GM18502 (cell line): ENCODE measurements at regions not wholly inside any gene's neighbourhood (a gene's known extent, or its start where the extent isn't known, plus 50 kb on each side); places are given as distances from the start of the nearest gene placed in this dataset.

Source experiments
- ATAC-seq: cut with Tn5 transposase; IDR thresholded peaks from one replicate; pipeline ENCODE4 v1.9.1; 2021; ENCODE audit warnings: mild to moderate bottlenecking; ENCODE audit not compliant: unreplicated experiment, poor library complexity

DNA sequence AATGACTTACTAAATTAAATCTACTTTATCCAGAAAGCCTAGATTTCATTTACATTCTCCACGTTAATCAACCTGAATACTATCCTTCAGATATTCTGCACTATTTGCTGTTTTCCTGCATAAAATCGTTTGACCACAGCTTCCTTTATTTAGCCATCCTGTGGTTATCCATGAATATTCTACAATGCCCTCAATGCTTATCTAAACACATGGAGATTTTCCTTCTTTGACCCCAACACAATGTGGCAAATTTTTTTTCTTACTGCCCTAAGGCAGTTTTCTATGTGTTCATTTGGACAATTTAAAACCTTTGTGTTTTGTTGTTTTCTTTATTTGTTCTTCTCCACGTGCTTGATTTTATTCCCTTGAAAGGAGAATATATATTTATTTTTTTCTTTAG lies 495.5 kb upstream of the ROBO1 start:
- no peak for ATAC-seq

DNA sequence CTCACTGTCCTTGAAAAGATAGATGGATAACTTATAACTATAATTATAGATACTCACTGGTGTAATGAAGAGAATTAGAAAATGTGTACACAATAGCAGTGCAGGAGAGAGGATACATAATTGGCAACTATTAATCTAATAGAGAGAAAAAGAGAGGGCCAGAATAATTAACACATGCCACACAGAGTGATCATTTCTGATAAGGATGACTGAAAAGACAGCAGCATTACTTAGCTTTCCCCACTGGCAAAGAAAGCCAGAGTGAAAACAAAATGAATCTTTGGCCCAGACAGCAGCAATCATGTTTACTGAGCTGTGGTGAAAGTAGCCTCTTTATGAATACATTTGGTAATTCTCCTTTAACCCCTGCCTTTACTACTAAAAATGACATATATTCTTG lies 493.3 kb upstream of the ROBO1 start:
- ATAC-seq, result no peak

DNA sequence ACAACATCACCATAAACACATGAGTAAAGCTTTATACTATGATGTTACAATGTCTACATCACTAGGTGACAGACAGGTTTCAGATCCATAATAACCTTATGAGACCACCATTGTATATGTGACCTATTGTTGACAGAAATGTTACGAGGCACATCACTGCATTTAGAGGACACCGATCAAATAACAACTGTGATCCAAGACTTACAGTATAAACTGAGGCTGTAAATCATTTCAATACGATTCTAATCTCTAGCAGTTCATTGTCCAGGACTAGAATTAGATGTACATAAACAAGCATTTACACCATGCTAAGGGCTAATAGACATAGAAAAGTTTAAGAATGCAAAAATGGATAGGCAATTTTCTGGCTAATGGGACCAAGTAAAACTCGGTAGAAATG lies 491.9 kb upstream of the ROBO1 start:
- no peak for ATAC-seq

DNA sequence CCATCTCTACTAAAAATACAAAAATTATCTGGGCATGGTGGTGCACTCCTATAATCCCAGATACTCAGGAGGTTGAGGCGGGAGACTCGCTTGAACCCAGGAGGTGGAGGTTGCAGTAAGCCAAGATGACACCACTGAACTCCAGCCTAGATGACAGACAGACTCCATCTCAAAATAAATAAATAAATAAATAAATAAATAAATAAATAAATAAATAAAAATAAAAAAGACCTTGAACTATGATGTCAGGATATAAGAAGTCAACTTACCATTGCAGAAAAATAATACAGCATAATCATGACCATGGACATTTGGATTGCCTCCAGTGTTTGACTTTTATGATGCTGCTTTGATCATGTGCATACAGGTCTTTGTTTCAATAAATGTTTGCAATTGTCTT lies 484.3 kb upstream of the ROBO1 start:
- no peak for ATAC-seq

DNA sequence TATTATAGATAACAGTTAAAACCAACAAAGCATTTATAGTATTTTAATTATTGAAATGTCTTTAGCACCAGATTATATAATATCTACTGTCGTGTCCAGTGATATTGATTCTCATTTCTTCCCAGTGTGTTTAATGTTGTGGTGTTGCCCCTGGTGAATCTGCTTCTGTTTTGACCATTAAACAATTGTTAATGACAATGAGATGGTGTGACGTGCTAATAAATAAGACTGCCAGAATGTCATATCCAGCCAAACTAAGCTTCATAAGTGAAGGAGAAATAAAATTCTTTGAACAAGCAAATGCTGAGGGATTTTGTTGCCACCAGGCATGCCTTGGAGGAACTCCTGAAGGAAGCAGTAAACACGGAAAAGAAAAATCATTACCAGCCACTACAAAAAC lies 480.0 kb upstream of the ROBO1 start:
- ATAC-seq, result no peak

DNA sequence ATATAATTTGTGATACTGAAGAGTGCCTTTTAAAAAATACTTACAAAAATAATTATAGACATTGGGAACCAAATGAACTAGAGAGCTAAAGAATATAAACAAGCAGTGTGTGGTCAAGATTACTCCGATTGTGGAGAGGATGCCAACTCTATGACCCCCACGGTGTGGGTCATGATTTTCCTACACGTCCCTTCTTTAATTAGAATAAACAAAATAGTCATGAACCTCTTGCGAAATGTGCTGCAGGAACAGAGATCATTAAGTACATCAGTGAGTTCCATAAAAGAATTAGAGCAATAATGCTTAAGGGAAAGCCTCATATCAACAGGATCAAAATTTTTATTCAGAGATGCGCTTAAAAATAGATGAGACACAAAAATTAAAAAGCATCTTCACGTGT lies 476.6 kb upstream of the ROBO1 start:
- no peak for ATAC-seq

DNA sequence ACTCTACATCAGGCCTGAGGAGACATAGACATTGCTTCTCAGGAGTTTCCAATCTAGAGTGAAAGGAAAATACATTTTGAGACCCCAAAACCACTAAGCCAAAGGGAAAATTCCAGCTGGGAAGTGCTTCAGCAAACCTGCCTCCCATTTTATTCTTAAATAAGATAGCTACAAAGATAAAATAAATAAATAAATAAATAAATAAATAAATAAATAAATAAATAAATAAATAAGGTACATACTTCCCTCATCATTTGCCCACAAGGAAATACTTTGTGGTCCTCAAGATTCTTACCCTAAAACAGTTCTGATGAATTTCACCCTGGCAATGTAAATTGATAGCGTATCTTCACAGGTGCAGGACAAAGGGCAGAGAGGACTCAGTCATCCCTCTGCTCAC lies 474.0 kb upstream of the ROBO1 start:
- no peak for ATAC-seq

DNA sequence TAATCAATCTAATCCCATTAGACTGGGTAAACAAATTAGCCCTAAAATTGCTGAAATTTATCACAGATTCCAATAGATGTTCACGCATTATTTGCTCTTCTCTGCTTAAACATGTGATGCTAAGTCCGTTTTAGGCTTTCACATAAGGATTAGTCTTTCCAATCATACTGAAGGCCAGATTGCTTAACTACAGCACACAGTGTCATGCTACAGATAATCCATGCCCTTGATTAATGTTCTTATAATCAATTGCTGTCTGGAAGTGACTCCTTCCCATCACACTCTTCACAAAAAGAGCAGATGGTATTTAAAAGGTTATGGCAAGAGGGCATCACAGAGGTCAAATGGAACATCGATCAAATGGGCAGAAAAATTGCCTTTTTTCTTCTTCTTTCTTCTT lies 471.5 kb upstream of the ROBO1 start:
- no peak for ATAC-seq

DNA sequence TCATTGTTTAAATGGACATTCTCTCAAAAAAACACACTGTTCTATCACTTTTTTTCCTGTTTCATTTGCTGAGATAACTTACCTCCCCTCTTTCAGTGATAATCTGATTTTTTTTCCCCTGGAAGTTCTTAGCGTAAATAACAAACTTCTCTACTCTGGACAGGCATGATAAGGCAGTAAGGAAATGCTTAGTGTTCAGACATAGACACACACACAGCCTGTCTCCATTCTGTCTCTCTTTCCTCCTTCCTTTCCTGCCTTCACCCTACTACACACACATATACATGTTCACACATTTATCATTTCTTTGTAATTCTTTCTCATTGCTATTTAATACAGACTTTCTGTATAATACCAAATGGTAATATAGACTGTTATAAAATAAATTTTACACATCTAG lies 470.8 kb upstream of the ROBO1 start:
- no peak for ATAC-seq

DNA sequence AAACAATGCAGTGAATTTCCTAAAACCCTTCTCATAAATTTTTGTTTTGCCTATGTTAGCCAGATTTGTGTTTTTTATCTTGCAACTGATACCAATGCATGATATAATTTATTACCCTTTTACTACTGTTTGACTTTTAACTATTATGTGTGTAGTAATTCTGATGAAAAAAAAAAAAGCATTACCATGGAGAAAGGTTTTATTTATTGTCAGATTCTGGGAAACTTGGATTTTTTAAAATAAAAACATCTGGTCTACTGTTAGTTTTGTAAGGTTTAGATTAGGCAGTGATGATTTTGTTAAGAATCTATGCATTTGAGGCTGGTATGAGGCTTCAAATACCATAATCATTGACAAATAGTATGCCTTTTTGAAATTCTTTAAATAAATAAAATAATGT lies 470.4 kb upstream of the ROBO1 start:
- no peak for ATAC-seq

DNA sequence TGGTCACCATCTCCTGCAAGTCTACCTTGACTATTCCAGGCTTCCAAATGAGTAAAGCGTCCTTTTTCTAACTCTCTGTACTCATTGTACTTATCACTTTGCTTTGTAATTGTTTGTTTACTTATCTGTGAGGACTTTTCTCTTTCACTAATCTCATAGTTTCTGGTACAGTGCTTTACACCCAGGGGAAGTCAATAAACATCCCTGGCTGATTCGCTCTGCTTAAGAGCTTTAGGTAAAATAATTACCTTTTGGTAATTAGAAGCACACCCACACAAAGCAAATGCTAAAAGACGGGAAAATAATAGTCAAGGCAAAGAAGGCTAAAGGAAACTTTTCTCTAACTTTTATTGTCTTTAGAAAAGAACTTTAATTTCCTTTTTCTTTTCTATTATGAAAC lies 466.9 kb upstream of the ROBO1 start:
- ATAC-seq, result no peak

DNA sequence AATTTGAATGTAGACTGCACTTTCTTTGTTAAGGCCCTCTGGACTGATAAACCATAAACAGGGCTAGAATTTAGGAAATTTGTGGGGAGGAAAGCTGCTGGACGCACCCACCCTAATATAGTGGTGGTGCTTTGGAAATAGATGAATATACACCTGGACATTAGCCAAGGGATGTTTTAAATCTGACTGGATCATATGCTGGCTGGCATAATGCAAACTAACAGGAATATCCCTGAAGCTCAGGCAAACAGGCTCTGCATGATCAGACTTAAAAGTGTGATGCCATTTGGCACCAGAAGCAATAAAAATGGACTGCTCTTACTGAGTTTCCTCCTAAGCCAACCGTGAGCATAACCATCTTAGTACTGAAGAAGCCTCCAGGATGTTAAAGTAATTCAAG lies 465.8 kb upstream of the ROBO1 start:
- no peak for ATAC-seq

DNA sequence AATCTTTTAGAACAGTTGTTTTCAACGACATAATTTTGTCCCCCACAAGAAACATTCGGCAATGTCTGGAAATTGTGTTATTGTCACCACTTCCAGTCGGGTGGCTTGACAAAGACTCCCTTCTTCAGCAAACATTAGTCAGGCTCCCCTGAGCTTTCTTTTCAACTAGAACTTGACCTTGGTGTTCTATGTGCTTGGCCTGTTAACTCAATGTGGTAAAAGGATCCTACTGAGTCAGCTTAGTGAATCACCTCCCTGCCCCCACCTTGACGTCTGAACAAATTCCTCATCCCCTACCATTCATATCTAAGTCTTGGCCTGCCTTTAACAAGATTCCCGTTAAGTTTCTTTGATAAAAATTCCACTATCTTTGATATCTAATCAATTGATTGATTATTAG lies 465.0 kb upstream of the ROBO1 start:
- ATAC-seq, result no peak

DNA sequence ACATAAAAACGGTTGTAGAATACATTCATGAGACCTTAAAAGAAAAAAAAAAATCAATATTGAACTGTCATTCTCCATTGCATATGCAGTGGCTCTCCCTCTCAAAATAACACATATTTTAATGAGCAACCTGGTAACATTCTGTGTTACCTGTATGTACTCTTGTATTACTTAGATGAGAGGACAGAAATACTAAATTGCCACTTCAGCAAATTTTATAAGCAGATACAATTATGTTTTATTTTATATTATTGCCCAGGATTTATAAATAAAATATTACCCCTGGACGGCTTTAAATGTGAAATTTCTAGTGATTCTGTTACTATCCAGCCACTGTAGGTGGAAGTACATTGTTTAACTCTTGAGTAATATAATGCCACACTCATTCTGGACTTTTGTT lies 463.2 kb upstream of the ROBO1 start:
- no peak for ATAC-seq

DNA sequence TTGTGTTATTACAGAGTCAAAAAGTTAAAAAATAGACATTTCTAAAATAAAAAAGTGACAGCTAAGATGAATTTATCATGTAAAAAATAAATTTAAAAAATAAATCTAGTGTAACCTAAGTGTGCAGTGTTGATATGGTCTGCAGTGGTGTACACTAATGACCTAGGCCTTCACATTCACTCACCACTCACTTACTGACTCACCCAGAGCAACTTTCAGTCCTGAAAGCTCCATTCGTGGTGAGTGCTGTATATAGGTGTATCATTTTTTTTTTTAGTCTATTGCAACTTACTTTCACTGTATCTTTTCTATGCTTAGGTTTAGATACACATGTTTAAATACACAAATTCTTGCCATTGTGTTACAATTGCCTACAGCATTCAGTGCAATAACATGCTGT lies 459.4 kb upstream of the ROBO1 start:
- ATAC-seq, result no peak

DNA sequence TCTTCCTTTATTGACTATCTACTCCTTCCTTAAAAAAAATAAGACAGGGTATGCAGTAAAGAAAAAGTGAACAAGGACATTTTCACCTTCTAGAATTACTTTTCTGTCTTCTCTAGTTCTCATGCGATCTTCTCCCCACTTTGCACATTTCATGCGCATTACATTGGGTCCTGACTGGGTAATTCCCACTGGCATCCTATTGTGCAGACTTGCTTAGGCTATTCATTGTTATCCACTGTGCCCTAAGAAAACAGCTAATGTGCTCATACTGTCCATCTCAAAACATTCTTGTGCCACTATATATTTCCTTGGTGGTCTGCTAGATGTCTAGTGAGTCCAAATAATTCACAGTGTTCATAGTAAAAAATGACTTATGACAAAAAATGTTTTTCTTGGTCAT lies 447.4 kb upstream of the ROBO1 start:
- no peak for ATAC-seq

DNA sequence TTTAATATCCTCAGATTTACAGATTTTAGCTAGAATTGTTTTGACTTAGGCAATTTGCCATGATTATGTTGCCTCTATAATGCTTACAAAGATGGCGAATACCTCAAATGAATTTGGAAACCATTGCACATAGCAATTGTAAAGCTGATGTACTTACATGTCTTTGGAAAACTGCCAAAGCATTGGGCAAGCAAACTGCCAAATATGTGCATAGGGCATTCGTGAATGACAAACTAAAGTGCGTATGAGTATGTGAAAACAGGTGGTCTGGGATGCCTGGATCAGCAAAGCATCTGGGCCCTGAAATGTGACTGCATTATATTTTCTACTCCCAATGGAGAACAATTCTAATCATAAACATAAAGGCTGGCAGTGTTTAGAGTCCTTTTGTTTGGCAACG lies 445.3 kb upstream of the ROBO1 start:
- no peak for ATAC-seq

DNA sequence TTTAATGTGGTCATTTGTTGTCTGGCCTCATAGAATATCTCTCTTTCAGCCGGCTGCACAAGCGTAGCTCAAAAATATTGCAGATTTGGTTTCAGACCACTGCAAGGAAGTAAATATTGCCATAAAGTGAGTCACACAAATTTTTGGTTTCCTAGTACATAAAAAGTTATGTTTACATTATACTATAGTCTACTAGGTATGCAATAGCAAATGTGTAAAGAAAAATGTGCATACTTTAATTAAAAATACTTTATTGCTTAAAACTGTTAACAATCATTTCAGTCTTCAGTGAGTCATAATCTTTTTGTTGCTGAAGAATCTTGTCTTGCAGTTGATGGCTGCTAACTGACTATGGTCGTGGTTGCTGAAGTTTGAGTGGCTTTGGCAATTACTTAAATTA lies 425.1 kb upstream of the ROBO1 start:
- no peak for ATAC-seq

DNA sequence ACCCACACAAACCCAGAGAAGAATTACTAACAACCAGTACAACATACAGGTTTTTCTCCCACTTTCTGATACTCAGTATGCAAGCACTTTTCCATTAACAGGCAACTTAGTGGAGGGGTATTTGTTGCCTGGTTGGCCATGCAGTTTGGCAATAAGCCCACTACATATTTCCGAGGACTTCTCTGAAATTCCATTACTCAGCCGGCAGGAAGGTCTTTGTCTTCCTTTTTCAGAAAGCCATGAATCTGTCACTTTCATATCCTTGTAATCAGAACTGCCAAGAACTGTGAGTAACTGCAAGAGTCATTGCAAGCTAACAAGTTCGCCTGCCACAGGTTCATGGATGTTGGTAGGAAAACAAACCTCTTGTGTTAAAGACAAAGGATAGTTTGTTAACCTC lies 422.3 kb upstream of the ROBO1 start:
- no peak for ATAC-seq

DNA sequence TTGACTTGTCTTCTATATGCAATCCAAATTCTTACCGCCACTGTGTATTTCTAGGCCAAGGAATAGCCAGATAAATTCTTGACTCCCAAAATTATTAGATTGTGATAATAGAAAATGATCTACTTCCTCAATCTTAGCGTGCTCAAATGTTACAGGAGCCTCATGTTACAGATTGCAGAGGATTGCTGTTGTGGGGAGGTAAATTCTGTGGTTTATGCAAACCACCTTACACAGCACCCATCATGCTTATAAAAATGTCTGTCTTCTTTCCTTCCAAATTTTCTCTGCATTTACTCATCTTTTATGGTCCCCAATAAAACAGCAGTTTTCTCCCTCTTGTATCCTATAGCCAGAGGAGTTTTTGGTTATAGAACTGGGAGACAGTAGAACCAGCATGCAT lies 420.2 kb upstream of the ROBO1 start:
- ATAC-seq, result no peak

DNA sequence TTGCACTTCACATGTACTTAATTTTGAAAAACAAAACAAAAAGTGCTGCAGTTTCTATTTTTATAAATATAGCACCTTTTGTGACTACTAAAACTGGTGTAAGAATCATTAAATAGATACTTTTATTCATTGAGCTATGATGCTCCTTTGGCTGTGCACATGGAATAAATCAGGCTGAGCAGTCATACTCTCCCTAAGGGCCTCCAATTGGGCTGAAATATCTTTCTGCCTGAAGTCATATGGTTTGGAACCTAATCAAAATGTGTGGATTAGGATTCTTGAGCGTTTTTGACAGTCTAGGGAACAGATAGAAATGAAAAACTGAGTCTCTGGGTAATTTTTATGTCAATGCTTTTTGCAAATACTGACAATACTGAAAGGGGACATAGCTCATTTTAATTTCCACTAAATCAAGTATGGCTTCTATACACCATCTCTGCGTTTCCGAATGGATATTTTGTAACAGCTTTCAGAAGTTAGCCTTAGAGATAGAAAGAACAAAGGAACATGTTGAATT lies 392.2 kb upstream of the ROBO1 start:
- no peak for ATAC-seq

DNA sequence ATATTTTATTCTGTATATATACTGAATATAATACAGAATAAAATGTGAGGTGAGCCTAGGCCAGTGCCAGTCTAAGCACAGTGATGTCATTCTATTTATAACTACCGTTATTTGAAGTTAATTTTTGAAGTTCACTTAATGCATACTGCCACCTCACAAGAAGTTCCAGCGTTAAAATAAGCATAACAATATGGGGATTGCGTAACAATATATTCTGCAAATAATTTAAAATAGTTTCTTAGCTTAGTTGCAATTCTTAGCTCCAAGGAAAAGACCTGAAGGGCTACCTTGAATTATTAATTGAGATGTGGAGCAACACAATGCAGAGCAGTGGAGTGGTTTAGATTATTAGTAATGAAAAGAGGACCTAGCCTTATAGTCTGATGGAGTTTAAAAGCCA lies 390.5 kb upstream of the ROBO1 start:
- ATAC-seq, result no peak

DNA sequence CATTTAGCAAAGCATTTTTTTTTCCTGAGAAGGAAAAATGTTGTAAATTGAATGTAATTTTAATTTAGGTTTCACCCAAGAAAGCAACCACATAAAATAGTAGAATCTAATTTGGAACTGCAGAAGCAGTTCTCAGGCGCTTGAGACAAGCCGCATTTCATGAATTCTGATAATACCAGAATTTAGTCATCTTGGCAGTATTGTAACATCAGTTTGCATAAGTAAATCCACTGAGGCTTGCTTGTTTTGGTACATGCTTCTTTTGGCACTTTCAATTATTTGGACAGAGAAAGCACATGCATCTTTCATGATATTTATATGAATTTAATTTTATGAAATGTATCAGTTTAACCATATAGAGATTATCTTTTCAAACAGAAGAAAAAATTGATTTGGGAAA lies 389.7 kb upstream of the ROBO1 start:
- ATAC-seq, result no peak
